HEK293T (cell line): ENCODE measurements at regions not wholly inside any gene's neighbourhood (a gene's known extent, or its start where the extent isn't known, plus 50 kb on each side); places are given as distances from the start of the nearest gene placed in this dataset.

ENCODE experiments used
- CTCF ChIA-PET: fragments of 350-600 bp; formaldehyde crosslinking; extraction: SDS; loops from one replicate; lab custom pipeline; 2021; ENCODE audit warnings: antibody characterized with exemption, inconsistent platforms; lab: Yijun Ruan, JAX
- POLR2A ChIA-PET: fragments of 350-600 bp; formaldehyde crosslinking; extraction: SDS; loops from one replicate; lab custom pipeline; 2020; ENCODE audit warnings: antibody characterized with exemption, inconsistent platforms; lab: Yijun Ruan, JAX
- DNase-seq: peaks from one replicate; pipeline ENCODE4 v3.0.0; 2012; ENCODE audit warnings: mixed read lengths; ENCODE audit errors: extremely low spot score
- ARNT ChIP-seq: fragments of 450-650 bp; IDR thresholded peaks from 2 replicates; pipeline ENCODE4 v1.6.1; 2017; ENCODE audit warnings: mild to moderate bottlenecking
- BHLHE40 ChIP-seq: fragments of 450-650 bp; IDR thresholded peaks from 2 replicates; pipeline ENCODE4 v1.6.1; 2016; ENCODE audit warnings: mild to moderate bottlenecking, moderate library complexity, borderline replicate concordance
- CTBP1 ChIP-seq: fragments of 450-650 bp; IDR thresholded peaks from 2 replicates; pipeline ENCODE4 v1.6.1; 2016; ENCODE audit warnings: borderline replicate concordance
- ELF4 ChIP-seq: fragments of 450-650 bp; IDR thresholded peaks from 2 replicates; pipeline ENCODE4 v1.6.1; 2017; ENCODE audit warnings: antibody characterized with exemption
- FOXA1 ChIP-seq: fragments of 450-650 bp; IDR thresholded peaks from 2 replicates; pipeline ENCODE4 v1.6.1; 2016; ENCODE audit warnings: mild to moderate bottlenecking
- FOXK2 ChIP-seq: fragments of 450-650 bp; IDR thresholded peaks from 2 replicates; pipeline ENCODE4 v1.6.1; 2016; ENCODE audit warnings: mild to moderate bottlenecking
- FOXM1 ChIP-seq: fragments of 450-650 bp; IDR thresholded peaks from 2 replicates; pipeline ENCODE4 v1.6.1; 2017; ENCODE audit warnings: mild to moderate bottlenecking, borderline replicate concordance
- HDGF ChIP-seq: fragments of 450-650 bp; IDR thresholded peaks from 2 replicates; pipeline ENCODE4 v1.6.1; 2017; ENCODE audit warnings: antibody characterized with exemption, borderline replicate concordance
- L3MBTL2 ChIP-seq: fragments of 450-650 bp; conservative IDR thresholded peaks from 2 replicates; pipeline ENCODE4 v1.6.1; 2016; ENCODE audit warnings: mild to moderate bottlenecking
- LEF1 ChIP-seq: fragments of 450-650 bp; IDR thresholded peaks from 2 replicates; pipeline ENCODE4 v1.6.1; 2017; ENCODE audit warnings: mild to moderate bottlenecking, borderline replicate concordance
- NFRKB ChIP-seq: fragments of 450-650 bp; IDR thresholded peaks from 2 replicates; pipeline ENCODE4 v1.6.1; 2016; ENCODE audit warnings: mild to moderate bottlenecking, moderate library complexity
- SP1 ChIP-seq: fragments of 450-650 bp; IDR thresholded peaks from 2 replicates; pipeline ENCODE4 v1.6.1; 2017
- SUZ12 ChIP-seq: fragments of 450-650 bp; IDR thresholded peaks from 2 replicates; pipeline ENCODE4 v1.6.1; 2016; ENCODE audit warnings: mild to moderate bottlenecking
- TARDBP ChIP-seq: fragments of 450-650 bp; IDR thresholded peaks from 2 replicates; pipeline ENCODE4 v1.6.1; 2016
- ZNF384 ChIP-seq: fragments of 450-650 bp; IDR thresholded peaks from 2 replicates; pipeline ENCODE4 v1.6.1; 2016
- TF ChIP-seq, protein P1 (sequence below): fragments of 450-650 bp; IDR thresholded peaks from 2 replicates; pipeline ENCODE4 v1.6.1; 2016

DNA sequence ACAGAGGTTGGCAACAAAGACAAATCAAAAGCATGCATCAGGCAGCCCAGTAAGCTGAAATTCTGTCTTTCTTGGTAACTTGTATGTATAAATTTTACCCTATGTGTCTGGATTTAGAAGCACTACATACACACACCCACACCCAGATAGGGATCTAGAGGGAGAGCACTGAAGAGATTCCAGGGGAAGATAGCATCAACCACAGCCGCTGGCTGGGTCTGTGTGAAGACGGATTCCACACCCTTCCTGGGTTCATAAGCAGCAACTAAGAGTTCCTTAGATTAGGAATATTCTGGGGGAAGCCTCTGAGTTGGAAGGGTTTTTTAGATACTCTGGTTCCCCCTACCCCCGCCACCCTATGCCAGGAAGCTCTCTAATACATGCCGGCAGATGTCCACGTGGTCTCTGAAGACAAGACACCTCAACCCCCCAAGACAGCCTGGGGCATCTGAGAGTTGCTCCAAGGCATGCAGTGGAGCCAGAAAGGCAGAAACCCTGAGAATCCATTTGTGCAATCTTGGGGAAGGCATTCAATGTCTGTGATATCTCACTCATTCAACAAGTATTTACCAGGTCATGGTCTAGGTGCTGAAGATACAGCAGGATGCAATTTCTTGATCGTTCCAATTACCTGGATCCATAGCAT lies 86.4 kb downstream of the NOG start:
- DNase-seq, result no peak
- TF ChIP-seq TARDBP, result no peak
- TF ChIP-seq ZNF384, result no peak
- no peak for TF ChIP-seq CTBP1
- no peak for TF ChIP-seq HDGF
- no peak for TF ChIP-seq NFRKB
- no peak for TF ChIP-seq SUZ12
- TF ChIP-seq FOXM1, result no peak
- TF ChIP-seq SP1, result no peak
- TF ChIP-seq L3MBTL2, result no peak
- TF ChIP-seq, protein P1, sequence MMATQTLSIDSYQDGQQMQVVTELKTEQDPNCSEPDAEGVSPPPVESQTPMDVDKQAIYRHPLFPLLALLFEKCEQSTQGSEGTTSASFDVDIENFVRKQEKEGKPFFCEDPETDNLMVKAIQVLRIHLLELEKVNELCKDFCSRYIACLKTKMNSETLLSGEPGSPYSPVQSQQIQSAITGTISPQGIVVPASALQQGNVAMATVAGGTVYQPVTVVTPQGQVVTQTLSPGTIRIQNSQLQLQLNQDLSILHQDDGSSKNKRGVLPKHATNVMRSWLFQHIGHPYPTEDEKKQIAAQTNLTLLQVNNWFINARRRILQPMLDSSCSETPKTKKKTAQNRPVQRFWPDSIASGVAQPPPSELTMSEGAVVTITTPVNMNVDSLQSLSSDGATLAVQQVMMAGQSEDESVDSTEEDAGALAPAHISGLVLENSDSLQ, result no peak
- CTCF ChIA-PET, result no interaction called here
- POLR2A ChIA-PET, result no interaction called here

DNA sequence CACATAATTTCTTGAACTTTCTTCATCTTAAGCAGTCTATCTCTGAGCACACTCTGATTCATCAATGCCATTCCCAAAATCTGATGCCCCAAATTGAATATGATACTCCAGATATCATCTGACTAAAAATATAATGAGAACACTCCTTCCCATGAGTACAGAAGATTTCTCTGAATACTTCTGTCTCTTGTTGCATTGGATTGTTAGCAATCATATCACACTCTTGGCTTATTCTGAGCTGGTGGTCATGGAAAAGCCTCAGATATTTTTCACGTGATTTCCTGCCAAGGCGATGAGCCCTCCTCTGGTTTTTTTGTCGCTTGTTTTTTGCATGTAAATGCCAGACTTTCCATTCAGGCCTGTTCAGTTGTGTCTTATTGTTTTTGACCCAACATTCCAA lies 87.2 kb downstream of the NOG start:
- ChIA-PET CTCF (no interaction called here), POLR2A (no interaction called here)
- TF ChIP-seq ELF4 (no peak), FOXA1 (no peak), SP1 (no peak), TARDBP (no peak), BHLHE40 (no peak), HDGF (no peak), CTBP1 (no peak), SUZ12 (no peak), ARNT (no peak)
- TF ChIP-seq, protein P1, result no peak
- DNase-seq, result no peak

DNA sequence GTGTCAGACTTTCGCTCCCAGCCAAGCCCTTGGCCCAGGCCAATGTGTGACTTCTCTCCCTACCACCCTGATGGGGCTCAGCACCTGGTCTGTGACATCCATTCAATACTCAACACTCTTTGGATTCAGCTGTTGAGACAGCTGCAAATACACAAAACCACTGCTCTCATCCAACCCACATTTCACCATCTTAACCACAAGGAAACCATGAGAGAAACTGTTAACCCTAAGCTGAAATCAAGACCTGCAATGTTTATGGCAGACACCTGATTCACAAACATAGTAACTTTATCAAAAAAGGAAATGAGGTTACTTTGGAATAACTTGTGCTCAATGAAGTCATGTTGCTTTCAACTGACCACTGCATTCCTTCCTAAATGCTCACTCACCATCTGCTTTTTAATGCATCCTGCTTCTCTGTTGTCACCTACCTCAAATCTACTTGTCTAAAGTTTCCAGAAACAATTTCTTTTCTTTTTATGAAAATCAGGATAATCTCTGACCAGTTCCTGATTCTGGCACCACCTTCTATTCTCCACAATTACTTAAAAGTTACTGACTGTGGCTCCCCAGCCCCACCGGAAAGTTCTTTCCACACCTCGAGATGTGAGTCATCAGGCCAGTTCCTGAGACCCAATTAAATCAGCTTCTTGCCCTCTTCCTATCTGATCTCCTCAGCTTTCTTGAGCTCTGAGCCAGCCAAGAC lies 88.2 kb downstream of the NOG start:
- ChIA-PET POLR2A (no interaction called here), CTCF (interaction anchor here (0.7 kb wide), 1 partner anchor 99 kb away, joined by 3 read pairs; no protein-coding TSS in a partner anchor)
- TF ChIP-seq FOXM1, result no peak
- no peak for TF ChIP-seq ELF4
- no peak for TF ChIP-seq SUZ12
- TF ChIP-seq, protein P1, result no peak
- DNase-seq, result no peak

DNA sequence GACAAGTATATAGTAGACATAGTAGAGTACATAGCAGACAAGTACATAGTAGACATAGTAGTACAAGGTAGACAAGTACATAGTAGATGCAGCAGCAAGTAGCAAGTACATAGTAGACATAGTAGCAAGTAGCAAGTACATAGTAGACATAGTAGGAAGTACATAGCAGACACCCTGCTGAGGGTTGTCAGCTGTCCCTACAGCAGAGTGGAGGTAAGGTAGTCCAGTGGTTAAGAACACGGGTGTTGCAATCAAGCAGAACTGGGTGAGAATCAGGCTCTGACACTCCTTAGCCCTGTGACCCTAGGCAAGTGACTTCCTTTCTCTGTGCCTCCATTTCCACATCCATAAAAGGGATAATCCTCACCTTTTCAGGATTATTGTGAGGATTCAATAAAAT lies 94.7 kb downstream of the NOG start:
- POLR2A ChIA-PET, result no interaction called here
- DNase-seq, result no peak
- TF ChIP-seq SUZ12, result no peak
- TF ChIP-seq SP1, result no peak
- TF ChIP-seq FOXM1, result no peak
- no peak for TF ChIP-seq L3MBTL2
- TF ChIP-seq CTBP1, result no peak
- no peak for TF ChIP-seq BHLHE40
- no peak for TF ChIP-seq FOXA1
- TF ChIP-seq ARNT, result no peak
- TF ChIP-seq ZNF384, result no peak
- no peak for TF ChIP-seq ELF4
- TF ChIP-seq, protein P1, result no peak
- no peak for TF ChIP-seq FOXK2
- no peak for TF ChIP-seq LEF1
- no peak for TF ChIP-seq HDGF
- no peak for TF ChIP-seq NFRKB
- no peak for TF ChIP-seq TARDBP
- CTCF ChIA-PET, result no interaction called here

DNA sequence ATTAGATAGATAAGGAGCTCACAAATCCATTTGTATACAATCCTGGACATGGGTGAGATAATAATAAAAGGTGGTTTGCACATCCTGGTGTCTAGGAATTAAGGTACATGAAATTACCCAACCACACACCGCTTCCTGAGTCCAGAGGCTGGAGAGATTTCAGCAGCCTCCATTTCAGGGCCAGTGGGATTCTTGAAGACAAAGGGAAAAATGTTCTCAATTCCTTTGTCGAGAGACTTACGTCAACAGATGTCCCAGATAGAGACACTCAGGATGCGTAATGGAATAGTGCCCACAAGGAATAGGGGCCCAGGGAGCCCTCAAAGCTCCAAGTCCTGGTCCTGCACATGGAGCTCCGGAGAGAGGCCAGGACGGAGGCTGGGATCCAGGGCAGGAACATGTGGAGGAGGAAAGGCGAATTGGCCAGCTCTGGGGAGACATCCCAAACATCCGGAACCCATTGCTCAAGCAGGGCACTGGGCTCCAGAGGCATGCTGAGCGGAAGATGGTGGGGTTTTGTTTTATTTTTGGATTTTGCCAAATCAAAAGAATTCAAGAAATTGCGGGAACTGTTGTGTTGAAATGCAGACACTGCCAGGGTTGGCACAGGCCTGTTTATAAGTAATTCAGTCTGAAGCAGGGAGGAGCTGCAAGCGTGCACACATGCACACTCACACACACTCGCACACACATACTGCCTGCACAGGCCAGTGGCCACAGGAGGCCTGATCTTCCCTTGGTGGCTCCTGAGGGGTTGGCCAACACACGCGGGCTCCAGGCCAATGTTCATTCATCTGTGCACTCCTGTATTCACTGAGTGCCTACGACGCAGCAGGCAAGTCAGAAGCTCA lies 97.2 kb downstream of the NOG start:
- POLR2A ChIA-PET, result interaction anchor here (0.5 to 0.9 kb wide), 2 partner anchors 25 to 108 kb away, joined by 3 read pairs; no protein-coding TSS in a partner anchor
- no peak for DNase-seq
- CTCF ChIA-PET, result interaction anchor here (1.0 to 5.0 kb wide), 2 partner anchors 25 to 191 kb away, joined by 3 to 13 read pairs; no protein-coding TSS in a partner anchor
- no peak for TF ChIP-seq NFRKB
- no peak for TF ChIP-seq SP1
- TF ChIP-seq LEF1, result no peak
- TF ChIP-seq, protein P1, result no peak
- no peak for TF ChIP-seq TARDBP
- TF ChIP-seq BHLHE40, result no peak
- TF ChIP-seq CTBP1, result no peak
- TF ChIP-seq FOXM1, result no peak
- no peak for TF ChIP-seq L3MBTL2
- TF ChIP-seq ZNF384, result no peak
- TF ChIP-seq FOXK2, result no peak
- TF ChIP-seq FOXA1, result no peak
- no peak for TF ChIP-seq HDGF
- no peak for TF ChIP-seq SUZ12
- TF ChIP-seq ARNT, result no peak
- no peak for TF ChIP-seq ELF4
